Renal cortical epithelial cell (primary cell): ENCODE measurements at regions not wholly inside any gene's neighbourhood (a gene's known extent, or its start where the extent isn't known, plus 50 kb on each side); places are given as distances from the start of the nearest gene placed in this dataset.
"Not testable (repeated sequence)": the region's sequence is repeated elsewhere in the genome, so short reads cannot be mapped to it uniquely, and the experiment has no call there.

Experiments
- DNase-seq: peaks from one replicate; pipeline ENCODE4 v3.0.0-alpha.2; 2011; ENCODE audit warnings: low read depth

DNA sequence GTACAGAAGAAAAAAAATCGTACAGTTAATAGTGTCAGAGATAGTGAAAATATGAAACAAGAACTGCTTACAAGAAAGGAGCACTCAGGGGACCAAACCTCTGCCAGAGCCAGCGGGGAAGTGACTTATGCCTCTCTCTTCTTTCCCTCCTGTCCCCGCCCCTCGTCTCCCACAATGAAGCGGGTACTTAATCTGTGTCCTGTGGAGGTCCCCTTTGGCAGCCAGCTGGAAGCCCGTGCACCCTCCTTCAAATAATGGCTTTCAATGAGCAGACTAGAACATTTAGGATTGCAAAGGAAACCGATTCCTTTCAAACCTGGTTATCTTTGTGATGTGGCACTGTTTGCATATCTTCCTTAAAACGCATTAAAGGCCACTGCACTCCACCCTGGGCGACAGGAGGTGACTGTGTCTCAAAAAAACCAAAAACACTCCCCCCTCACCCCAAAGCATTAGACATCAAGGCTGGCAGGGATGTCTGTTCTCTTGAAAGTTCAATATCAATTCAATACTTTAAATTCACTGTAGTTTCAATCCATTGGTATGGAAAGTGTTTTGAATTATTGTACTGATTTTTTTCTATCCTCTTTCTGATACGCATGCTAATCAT, 51.7 kb downstream of the PPIAL4C start:
- DNase-seq, result not testable (repeated sequence)

DNA sequence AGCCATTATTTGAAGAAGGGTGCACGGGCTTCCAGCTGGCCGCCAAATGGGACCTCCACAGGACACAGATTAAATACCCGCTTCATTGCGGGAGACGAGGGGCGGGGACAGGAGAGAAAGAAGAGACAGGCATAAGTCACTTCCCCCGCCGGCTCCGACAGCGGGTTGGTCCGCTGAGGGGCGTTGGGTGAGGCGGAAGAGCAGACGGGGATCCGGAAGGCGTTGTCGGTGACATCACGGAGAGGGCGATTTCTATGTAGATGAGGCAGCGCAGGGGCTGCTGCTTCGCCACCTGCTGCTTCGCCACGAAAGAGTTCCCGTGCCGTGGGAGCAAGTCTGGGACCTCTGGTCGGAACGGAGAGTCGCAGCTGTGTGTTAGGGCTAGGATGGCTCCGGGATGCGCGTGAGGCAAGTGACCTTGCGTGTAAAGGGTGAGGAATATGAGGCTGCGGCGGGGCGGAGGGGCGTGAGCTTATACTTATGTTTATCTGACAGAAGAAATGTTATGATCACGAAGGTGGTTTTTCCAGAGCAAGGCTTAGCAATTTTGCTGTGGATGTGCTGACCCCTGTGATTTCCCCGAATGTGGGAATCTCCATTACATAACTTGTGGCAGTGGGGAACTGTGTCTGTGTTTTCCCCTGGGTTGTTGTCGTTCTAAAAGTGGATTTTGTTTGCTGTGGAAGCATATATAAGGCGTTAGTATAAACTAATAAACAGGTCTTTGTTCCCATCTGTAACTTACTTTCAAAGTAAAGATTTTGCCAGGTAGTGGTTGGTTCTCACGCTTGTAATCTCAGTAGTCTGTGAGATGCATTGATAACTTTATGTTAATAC, 52.9 kb downstream of the PPIAL4C start:
- DNase-seq, result peak; percentile 90

DNA sequence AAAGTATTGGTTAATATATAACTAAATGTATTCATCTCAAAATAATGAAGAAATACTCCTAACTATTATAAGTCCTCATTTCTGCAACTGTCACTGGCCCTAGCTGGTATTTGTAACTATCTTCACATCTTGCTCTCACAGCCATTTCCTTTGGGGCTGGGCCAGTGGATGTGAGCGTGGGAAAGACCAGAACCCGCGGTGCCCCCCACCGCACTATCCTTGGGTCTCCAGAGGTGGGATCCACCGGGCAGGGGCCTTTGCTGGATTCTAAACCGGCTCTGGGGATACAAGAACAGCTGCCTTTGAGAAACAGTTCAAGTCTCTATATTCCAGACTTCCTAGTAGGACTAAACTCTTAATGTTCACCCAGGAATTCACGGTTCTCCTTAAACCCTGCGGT, 54.8 kb downstream of the PPIAL4C start:
- DNase-seq, result not testable (repeated sequence)

DNA sequence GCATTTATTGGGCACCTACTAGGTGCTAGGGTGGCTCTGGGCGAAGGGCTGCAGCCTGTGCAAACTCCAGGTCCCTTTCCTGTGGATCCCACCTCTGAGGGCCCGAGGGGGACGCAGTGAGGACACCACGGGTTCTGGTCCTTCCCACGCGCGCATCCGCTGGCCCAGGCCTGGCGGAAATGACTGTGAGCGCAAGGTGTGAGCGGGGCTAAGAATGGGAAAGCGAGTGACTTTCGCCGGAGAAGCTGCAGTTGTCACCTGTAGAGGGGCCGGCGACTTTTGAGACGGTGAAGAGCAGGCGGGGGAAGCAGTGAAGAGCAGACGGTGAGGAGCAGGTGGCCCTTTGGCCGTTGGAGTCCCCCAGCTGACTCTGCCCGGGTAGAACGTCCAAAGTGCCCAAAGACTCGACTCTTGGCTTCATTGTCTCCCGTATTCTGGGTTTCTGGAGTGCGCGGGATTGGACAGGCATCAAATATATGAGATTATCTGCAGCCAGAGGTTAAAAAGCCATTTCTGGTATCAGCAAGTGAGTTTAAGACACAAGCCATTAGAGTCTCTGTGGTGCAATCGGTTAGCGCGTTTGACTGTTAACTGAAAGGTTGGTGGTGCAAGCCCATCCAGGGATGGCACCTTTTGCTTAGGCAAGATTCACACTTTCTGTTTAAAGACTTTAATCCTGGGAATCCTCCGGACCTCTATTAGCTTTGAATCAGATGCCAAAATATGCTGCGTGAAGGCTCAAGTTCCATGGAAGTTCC, 55.4 kb downstream of the PPIAL4C start:
- not testable (repeated sequence) for DNase-seq

DNA sequence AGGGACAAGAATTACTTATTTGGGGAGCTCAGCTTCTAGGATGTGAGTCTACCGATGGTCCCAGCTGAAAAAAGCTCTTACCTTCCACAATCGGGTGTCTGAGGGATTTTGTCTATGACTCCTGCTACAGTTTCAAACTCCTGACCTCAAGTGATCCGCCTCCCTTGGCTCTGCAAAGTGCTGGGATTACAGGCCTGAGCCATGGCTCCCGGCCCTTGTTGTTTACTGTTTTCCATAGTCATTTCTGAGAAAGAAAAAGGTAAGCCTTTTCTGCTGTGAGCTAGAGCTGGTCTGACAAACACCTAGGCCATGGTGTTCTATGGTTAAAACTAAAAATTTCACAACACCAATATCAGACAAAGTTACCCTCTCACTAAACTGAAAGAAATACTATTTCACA, 57.5 kb downstream of the PPIAL4C start:
- DNase-seq, result not testable (repeated sequence)

DNA sequence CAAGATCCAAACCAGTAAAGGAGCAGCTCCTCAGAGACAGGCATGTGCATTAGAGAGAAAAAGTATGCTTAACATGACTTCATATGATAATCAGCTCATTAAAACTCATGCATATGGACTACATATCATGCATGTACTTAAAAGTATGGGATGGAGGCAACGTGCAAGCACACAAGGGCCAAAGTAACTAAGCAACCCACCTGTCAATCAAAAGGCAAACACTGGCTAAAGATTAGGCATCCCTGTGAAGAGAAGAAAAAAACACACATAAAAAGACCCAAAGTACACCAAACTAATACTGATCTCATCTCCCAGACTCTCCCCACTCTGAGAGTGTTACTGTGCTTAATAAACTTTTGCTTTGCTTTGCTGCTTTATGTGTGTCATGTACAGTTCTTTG, 61.2 kb downstream of the PPIAL4C start:
- not testable (repeated sequence) for DNase-seq

DNA sequence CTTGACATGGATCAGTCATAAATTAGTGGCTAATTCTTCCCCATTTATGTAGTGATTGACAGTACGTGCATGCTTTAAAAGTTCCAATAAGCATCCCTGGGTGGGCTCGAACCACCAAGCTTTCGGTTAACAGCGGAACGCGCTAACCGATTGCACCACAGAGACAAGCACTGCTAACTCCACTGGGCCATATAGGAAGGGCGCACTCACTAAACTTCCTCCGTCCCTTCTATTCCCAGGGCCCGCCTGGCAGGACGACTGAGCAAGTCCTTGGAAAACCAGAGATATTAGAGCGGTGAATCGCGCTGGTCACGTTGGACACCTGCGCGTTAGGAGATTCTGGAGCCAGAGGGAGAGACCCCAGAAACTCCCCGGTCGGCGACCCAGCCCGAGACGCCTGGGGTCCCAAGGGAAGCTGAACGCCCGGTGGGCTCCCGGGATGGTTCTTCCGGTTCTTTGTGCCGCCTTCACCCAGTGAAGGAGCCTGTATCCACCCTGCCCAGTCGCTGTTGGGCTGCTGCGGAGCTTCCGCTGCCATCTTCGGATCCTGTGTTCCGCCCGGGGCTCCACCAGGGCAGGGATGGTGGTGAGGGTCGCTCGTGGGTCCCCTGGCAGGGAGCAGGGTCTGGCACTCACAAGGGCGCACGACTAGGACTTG, 62.8 kb downstream of the PPIAL4C start:
- DNase-seq, result not testable (repeated sequence)

DNA sequence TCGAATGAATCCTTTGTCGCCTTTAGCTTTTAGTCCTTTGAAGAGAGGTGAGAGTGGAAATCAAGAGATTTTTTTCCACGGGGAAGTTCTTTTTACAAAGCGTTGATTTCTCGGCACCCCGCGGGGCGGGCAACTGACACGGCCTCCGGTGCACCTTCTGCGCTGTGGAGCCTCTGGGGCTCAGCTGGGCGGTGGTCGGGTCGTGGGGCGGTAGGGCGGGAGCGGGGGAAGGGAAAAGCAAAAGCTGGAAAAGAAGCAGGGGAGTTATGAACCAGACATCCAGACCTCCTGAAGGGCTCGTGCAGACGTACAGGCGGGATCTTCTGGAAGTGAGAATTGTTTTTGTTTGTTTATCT, 63.3 kb downstream of the PPIAL4C start:
- not testable (repeated sequence) for DNase-seq

DNA sequence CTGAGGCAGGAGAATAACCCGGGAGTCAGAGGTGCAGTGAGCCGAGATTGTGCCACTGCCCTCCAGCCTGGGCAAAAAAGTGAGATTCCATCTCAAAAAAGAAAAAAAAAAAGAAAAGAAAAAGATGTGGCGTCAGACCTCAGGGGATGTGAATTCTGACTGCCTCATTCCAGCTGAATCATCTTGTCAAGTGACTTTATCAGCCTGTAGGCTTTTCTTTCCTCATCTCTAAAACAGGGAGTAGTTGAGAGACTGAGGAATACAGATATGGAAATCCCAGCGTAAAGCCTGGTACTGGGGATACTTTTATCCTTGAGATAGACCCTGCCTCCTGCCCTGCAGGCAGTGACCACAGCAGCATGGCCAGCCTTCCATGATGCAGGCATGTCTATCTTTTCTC, 74.1 kb downstream of the PPIAL4C start:
- peak; percentile 6 for DNase-seq

DNA sequence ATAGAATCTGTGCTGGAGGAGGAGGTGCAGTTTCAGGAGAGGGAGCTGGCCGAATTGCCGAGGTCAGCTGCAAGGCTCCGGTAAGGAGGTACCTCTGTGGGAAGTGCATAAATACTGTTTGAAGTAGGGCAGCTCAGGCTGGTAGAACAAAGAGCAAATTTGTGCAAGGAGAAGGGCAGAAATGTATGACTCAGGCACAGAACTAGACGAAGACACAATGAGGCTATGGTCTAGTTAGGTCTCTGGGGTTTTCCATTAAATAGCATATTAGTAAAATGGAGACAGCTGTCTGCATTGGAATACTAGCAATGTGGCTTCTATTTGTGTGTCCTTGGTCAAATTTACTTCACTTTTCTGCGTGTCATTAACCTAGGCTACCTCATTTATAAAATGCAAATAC, 74.5 kb downstream of the PPIAL4C start:
- DNase-seq, result peak; percentile 41

DNA sequence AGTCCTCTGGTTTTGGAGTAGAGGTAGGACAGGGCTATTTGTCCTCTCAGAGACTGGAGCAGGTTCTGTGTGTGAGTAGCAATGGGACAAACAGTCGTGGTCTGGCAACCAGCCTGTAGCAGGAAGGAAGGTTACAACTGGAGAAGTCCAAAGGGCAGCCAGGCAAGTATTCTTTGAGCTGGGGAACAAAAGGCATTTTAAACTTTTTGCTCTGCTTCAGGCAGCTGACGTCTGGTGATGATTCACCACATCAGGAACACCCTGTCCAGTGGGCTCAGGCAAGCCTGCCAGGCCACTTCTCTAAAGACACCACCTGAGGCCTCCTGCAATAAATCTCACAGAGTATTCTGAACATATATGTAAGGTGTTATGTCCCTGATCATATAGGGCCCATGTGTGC, 81.0 kb downstream of the PPIAL4C start:
- peak; percentile 18 for DNase-seq

DNA sequence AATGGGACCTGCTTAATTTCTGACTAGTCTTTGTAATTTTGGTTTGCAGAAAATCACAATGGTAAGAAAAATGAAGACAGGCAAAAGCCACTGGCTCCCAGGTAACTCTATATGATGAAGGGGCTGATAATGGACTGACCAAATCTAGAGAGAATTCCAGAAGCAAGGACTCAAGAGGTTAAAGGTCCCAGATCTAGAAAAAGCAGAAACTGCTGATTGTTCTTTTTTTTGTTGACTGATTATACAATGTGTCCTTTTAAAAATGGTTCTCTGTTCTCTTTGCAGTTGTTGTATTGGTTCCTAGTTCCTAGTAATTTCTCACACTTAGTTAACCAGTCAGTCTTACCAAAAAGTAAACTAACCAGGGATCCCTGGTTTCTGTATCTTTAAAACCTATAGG, 81.4 kb downstream of the PPIAL4C start:
- not testable (repeated sequence) for DNase-seq

DNA sequence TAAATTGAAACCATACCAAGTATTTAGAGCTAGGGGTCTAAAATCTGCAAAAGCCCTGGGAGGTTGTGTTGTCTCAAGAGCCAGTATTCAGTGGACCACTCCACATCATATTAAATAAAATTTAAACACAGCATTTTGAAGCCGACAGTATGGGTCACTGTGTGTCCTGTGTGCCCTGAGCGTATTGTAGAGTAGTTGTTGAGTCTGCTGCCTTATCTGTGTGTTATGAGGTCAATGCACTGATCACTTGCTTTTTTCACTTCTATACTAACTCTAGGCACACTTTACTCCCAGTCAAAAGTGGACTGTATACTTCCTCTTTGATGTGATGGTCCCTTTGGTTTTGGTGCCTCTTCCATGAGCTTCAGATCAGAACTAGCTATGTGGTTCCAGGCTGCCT, 81.9 kb downstream of the PPIAL4C start:
- DNase-seq, result not testable (repeated sequence)

DNA sequence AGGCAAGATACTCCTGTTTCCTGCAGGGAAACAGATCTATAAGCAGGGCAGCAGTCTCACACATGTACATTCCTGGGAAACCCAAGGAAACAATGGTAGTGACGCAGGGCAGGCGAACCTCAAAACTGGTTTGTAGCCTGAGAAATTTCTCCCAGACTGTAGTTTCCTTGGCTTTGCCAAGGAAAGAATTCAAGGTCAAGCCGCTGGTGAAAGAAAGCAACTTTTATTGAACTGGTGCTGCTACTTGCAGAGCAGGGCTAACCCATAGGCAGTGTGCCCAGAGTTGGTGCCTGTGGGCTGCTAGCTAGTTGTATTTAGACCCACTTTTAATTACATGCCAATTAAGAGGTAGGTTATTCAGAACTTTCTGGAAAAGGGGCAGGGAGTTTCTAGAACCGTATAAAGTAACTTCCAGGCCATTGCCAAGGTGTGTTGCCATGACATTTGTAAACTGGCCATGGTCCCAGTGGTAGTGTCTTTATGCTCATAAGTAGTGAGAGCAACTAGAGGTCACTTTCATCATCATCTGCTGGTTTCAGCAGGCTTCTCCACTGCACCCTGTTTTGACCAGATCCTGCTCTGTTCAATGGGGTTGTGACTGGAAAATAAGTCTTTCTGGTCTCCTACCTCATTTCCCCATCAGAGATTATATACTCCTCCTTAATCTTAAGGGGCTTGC, 89.7 kb downstream of the PPIAL4C start:
- DNase-seq, result peak; percentile 9

DNA sequence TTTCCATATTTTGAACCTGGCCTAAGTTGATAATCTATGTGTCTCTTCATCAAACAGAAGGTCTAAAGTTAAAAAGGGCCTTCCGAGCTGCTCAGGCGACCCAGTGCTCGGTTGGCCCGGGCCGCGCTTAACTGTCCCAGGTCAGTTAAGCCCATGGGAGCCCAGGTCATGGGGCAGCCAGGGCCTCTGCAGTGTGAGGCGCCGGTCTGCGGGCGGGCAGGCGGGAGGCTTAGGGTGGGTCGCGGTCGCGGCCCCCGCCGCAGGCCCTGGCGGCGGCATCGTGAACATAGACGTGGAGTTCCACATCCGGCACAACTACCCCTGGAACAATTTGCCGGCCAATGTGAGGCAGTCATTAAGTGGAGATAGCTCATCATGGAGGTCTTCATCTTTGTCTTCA, 91.3 kb downstream of the PPIAL4C start:
- DNase-seq, result not testable (repeated sequence)

DNA sequence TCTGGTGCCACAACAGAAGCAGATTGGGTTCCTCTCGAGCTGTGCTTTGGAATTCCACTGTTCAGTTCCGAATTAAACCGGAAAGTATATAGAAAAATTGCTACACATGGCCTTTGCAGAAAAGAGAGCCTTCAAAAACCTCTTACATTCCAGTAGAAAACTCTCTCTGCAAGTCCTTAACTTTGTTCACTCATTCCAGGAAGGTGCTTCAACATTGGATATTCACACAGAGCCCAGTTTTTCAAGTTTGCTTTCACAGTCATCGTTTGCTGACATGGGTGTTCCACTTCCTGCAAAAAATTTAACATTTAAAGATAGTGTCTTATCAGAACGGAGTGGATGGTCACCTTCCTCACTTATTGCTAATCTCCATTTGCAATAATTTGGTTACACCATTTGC, 93.7 kb downstream of the PPIAL4C start:
- DNase-seq, result not testable (repeated sequence)

DNA sequence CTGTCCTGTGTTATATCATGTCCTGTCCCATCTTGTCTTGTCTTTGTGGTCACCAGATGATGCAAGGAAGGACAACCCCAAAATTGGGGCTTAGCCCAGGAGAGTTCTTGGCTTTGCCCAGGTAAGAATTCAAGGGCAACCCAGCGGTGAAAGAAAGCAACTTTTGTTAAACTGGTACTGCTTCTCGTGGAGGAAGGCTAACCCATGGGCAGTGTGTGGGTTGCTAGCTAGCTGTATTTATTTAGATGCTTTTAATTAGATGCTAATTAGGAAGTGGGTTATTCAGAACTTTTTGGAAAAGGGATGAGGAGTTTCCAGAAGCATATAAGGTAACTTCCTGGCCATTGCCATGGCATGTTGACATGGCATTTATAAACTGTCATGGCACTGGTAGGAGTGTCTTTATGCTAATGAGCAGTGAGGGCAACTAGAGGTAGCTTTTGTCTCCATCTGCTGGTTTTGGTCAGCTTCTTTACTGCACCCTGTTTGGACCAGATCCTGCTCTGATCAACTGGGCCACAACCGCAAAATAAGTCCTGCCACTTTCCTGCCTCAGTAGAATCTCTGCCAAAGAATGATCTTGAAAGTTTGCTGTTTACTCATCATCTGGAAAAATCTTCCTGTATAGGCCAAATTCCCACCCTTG, 95.8 kb upstream of the FCGR1A start:
- not testable (repeated sequence) for DNase-seq

DNA sequence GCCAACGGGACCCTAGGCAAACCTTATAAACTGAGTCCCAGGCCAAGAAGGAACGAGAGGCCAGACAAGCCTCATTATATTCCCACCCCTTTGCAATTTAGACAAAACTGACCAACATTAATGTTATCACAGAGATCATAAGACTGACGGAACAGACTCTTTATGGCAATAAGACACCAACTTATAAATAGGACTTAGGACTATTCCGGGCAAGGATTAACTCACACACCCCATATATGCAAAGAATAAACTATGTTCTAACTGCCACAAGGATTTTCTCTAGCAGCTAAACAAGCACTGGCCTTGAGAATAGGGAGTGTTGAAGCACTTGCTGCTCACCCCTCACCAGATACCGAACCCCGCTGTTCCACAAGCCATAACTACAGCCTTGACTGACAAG, 91.1 kb upstream of the FCGR1A start:
- not testable (repeated sequence) for DNase-seq

DNA sequence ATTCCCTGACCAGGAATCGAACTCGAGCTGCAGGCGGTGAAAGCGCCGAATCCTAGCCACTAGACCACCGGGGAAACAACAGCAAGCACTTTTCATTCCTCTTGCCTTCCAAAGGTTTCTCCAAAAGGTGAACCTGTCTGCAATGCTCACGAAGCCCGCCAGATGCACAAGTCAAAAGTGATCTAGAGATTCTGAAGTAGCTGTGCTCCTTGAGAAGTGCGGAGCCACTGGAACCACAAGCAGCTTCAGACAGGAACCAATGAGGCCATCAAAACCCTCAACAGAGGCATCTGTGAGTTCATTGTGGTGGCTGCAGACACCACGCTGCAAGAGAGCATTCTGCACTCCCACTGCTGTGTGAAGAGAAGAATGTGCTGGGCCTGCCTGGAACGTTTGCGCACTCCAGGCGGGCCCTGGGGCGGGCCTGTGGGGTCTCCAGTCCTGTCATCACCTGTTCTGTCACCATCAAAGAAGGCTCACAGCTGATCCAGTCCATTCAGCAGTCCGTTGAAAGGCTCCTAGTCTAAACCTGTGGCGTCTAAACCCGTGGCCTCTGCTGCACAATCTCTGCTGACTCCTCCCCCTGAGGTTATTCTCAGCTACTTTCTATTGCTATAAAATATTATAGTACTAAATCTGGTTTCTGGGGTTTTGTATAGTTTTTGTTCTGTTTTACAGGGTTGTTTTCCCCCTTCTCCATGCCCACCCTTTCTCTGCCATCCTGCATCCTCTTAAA, 89.5 kb upstream of the FCGR1A start:
- not testable (repeated sequence) for DNase-seq

DNA sequence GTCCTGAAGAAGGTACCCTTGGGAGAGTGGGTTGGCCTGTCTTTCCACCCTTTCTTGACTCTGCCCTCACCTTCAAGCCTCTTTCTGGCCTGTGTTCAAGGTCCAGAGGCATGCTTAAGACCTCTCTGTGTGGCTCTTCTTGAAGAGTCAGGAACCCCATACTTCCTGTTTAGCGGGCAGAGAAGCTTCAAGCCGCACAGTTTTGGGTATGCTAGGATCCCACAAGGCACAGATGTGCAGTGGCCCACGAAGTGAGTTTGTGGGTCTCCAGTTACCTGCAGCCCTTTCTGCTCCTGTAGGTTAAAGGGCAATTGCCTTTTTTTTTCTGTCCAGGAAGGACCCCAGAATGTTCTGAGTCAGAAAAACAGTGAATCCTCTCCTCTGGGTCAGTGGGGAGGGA, 87.4 kb upstream of the FCGR1A start:
- not testable (repeated sequence) for DNase-seq
